Chondrocyte (in vitro differentiated cells): ENCODE measurements at regions not wholly inside any gene's neighbourhood (a gene's known extent, or its start where the extent isn't known, plus 50 kb on each side); places are given as distances from the start of the nearest gene placed in this dataset.

ENCODE experiments used
- DNase-seq: peaks from one replicate; pipeline ENCODE4 v3.0.0; 2021; ENCODE audit warnings: mixed read lengths, low spot score
- H3K27ac Mint-ChIP-seq: one replicate; pipeline ENCODE4 v1.8.0; 2021; ENCODE audit warnings: mild to moderate bottlenecking, moderate library complexity, mixed read lengths; ENCODE audit not compliant: unreplicated experiment
- H3K27me3 Mint-ChIP-seq: 2 replicates; pipeline ENCODE4 v1.8.0; 2021; ENCODE audit warnings: low read depth, mixed read lengths
- H3K36me3 Mint-ChIP-seq: 2 replicates; pipeline ENCODE4 v1.8.0; 2021; ENCODE audit warnings: low read depth, mixed read lengths
- H3K4me1 Mint-ChIP-seq: 2 replicates; pipeline ENCODE4 v1.8.0; 2021; ENCODE audit warnings: low read depth, mild to moderate bottlenecking, mixed read lengths
- H3K4me3 Mint-ChIP-seq: one replicate; pipeline ENCODE4 v1.8.0; 2021; ENCODE audit warnings: mild to moderate bottlenecking, moderate library complexity, mixed read lengths; ENCODE audit not compliant: unreplicated experiment
- H3K9me3 Mint-ChIP-seq: 2 replicates; pipeline ENCODE4 v1.8.0; 2021; ENCODE audit warnings: low read depth, mixed read lengths
- TF ChIP-seq, protein P1 (sequence below): fragments of 200-600 bp; sonication (generic); IDR thresholded peaks from 2 replicates; pipeline ENCODE4 v1.5.0; 2021; ENCODE audit warnings: antibody characterized with exemption, mild to moderate bottlenecking, moderate library complexity

DNA sequence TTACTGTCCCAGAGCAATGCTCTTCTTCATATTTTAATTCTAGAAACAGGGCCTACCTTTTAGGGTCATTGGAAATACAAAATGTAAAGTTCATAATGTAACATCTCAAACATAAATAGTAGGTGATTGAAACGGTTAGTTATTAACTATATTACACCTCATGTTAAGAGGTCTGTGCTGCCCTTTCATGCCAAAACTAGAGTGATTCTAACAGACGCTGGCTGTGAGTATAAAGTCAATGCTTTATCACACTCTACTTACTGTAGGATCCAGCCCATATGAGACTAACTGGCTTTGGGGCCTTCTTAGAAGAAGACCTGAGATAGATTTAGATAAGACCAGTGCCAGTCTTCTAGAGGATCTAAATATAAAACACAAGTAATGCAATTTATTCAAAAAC is 966.1 kb upstream of the SORCS1 start:
- TF ChIP-seq, protein P1, sequence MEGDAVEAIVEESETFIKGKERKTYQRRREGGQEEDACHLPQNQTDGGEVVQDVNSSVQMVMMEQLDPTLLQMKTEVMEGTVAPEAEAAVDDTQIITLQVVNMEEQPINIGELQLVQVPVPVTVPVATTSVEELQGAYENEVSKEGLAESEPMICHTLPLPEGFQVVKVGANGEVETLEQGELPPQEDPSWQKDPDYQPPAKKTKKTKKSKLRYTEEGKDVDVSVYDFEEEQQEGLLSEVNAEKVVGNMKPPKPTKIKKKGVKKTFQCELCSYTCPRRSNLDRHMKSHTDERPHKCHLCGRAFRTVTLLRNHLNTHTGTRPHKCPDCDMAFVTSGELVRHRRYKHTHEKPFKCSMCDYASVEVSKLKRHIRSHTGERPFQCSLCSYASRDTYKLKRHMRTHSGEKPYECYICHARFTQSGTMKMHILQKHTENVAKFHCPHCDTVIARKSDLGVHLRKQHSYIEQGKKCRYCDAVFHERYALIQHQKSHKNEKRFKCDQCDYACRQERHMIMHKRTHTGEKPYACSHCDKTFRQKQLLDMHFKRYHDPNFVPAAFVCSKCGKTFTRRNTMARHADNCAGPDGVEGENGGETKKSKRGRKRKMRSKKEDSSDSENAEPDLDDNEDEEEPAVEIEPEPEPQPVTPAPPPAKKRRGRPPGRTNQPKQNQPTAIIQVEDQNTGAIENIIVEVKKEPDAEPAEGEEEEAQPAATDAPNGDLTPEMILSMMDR: no peak
- H3K4me3 Mint-ChIP-seq: no peak overlapping the region
- no peak for DNase-seq
- H3K27ac Mint-ChIP-seq: no peak overlapping the region
- peaks cover 2% of the 10 kb centered on the region for H3K9me3 Mint-ChIP-seq
- H3K36me3 Mint-ChIP-seq: no peaks in the 10 kb centered on the region
- H3K27me3 Mint-ChIP-seq: no peaks in the 10 kb centered on the region
- no peaks in the 10 kb centered on the region for H3K4me1 Mint-ChIP-seq

DNA sequence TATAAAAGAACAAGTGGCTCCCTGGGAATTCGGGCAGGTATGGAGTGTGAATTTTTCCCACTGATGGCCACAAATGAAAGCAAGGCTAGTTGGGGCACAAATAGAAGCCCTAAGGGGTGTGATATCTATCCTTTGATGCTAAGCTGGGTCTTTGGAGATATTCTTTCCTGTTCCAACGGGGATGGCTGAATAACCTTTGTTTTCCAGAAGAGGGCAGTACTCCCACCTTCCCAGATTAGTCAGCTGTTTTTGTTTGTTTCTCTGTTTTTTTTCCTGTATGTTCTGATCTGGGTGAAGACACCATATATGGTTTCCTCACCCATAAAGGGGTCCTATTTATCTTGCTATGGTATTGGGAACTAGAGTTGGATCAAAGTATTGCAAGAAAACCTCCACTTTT is 947.7 kb upstream of the SORCS1 start:
- Mint-ChIP-seq H3K36me3 (no peaks in the 10 kb centered on the region), H3K27ac (no peak overlapping the region), H3K4me3 (no peak overlapping the region), H3K4me1 (no peaks in the 10 kb centered on the region), H3K27me3 (no peaks in the 10 kb centered on the region), H3K9me3 (peaks cover 18% of the 10 kb centered on the region)
- no peak for DNase-seq
- TF ChIP-seq, protein P1: peak; percentile 22

DNA sequence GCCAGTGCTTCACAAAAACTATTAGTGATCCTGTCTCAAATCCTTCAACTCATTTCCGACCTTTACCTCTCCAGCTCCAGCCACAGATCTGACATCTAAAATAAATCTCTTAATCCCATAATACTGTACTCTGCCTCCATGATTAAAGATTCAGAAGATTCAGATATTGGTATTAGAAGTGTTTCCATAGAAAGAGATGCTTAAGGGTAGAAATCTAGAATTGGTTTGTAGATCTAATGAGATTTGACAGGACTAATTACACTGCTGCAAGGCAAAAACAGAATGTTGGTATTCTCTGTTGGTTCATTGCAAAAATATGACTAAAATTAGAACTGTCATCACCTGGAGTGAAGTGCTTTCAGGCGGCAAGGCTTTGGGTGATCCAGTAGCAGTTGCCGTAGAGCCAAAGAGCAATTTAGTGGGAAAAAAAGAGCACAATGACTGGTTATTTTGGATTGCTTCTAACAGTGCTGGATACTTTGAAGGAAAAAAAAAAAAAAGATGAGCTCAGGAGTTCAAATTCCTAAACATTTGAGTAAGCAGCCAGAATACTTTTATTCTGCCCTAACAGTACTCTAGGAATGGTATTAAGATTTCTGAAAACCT is 940.1 kb upstream of the SORCS1 start:
- no peak for DNase-seq
- H3K27me3 Mint-ChIP-seq: no peaks in the 10 kb centered on the region
- TF ChIP-seq, protein P1: no peak

DNA sequence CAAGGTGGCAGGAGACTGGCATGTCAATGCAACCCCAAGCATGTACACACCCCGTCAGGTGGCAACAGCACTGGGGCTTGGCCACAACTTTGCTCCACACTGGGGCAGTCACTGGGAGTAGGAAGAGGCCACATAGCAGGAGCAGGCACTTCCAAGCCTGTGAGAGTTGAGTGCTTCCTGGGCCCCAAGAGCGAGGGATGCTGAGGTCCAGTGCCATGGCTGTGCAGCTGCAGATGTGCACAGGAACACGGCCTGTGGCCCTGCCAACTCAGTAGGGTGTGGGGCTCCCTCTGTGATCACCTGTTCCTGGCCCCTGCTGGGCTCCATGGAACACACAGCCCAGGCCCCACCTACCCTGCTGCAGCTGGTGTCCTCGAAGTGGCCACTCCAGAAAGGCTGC is 932.8 kb upstream of the SORCS1 start:
- Mint-ChIP-seq H3K4me3 (no peak overlapping the region), H3K4me1 (no peaks in the 10 kb centered on the region), H3K36me3 (no peaks in the 10 kb centered on the region), H3K27ac (no peak overlapping the region), H3K27me3 (no peaks in the 10 kb centered on the region), H3K9me3 (no peaks in the 10 kb centered on the region)
- DNase-seq: peak; percentile 67
- TF ChIP-seq, protein P1: no peak

More for the DNA sequence above, 940.1 kb upstream of the SORCS1 start:
- H3K4me3 Mint-ChIP-seq: no peak overlapping the region
- H3K27ac Mint-ChIP-seq: no peak overlapping the region
- no peaks in the 10 kb centered on the region for H3K4me1 Mint-ChIP-seq
- no peaks in the 10 kb centered on the region for H3K36me3 Mint-ChIP-seq
- peaks cover 5% of the 10 kb centered on the region for H3K9me3 Mint-ChIP-seq

DNA sequence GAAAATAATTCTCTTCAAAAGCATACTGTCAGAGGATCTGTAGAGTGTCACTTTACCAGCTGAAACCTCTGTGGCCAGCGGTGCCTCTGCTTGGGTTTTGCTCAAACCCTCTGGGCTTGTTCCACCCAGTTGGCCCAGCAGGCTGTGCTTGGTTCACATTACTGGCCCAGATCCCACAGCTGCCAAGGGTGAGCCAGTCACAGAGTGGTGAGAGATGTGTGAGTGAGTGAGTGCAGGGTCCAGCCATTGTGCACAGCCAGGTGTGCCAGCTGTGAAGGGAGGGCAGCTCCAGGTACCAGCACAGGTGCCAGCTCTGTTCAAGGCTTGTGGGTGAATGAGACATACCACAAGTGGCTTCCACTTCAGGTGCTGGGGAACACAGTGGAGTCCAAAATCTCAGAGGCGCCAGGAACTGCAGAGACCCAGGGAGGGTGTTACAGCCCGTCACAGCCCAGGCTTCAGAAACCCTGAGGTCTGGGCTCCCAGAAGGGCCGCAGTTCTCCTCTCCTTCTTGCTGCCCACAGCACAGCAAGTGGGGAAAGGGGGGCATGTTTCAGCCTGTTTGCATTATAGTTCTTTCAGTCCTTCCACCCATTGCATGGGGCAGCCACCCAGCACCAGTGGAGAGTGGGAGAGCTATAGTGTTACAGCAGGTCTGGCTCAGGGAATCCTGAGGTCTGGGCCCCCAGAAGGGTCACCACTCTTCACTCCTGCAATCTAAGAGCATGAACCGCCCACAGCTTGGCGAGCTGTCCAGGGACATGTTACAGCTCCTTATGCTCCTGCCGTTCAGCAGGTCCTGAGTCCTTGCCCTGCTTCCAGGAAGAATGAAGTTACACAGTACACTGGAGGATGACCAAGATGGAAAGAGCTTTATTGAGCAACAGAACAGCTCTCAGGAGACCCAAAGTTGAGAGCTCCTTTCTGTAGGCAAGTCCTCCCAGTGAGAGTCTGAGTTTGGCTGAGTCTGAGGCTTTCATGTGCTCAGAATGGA is 931.7 kb upstream of the SORCS1 start:
- no peaks in the 10 kb centered on the region for H3K4me1 Mint-ChIP-seq
- H3K36me3 Mint-ChIP-seq: no peaks in the 10 kb centered on the region
- H3K27ac Mint-ChIP-seq: no peak overlapping the region
- no peaks in the 10 kb centered on the region for H3K9me3 Mint-ChIP-seq
- H3K4me3 Mint-ChIP-seq: no peak overlapping the region
- TF ChIP-seq, protein P1: no peak
- H3K27me3 Mint-ChIP-seq: no peaks in the 10 kb centered on the region
- DNase-seq: no peak
